HCT116 (cell line): ENCODE measurements at regions not wholly inside any gene's neighbourhood (a gene's known extent, or its start where the extent isn't known, plus 50 kb on each side); places are given as distances from the start of the nearest gene placed in this dataset.
"Not testable (repeated sequence)": the region's sequence is repeated elsewhere in the genome, so short reads cannot be mapped to it uniquely, and the experiment has no call there.

Source experiments
- ATAC-seq: fragments of 200-7000 bp; cut with Tn5 transposase; 2 replicates; pipeline ENCODE4 v1.9.1; 2020; ENCODE audit warnings: mild to moderate bottlenecking, moderate library complexity
- BruUV-seq: library from RNA; stranded (reverse); fragments of 400-500 nt; replicated peaks from 2 replicates; lab custom pipeline; 2021; lab: Mats Ljungman, UMichigan
- CTCF ChIA-PET: fragments of 300-600 bp; sonication (Branson Sonifier 250); formaldehyde crosslinking; loops from one replicate; lab custom pipeline; 2021; ENCODE audit warnings: antibody characterized with exemption; lab: Charles Lee
- POLR2A ChIA-PET: fragments of 300-600, 350-600 bp; sonication (Branson Sonifier 250); formaldehyde crosslinking; loops from one replicate; lab custom pipeline; 2021; ENCODE audit warnings: antibody characterized with exemption; lab: Charles Lee
- RAD21 ChIA-PET, 2 experiments: fragments of 300-600 bp; sonication (Branson Sonifier 250); formaldehyde crosslinking; loops; one replicate each; lab custom pipeline; 2023; ENCODE audit warnings: low total read pairs in 2 of 2; ENCODE audit not compliant: uncharacterized antibody in 2 of 2, unreplicated experiment in 2 of 2, low non-redundant PET in 1 of 2; lab: Charles Lee
- DNase-seq: peaks from one replicate; pipeline ENCODE4 v3.0.0-alpha.2; 2010; ENCODE audit warnings: low read depth, low spot score
- H2AFZ ChIP-seq: fragments of 200-600 bp; shearing (Covaris generic), sonication (generic); 2 replicates; pipeline ENCODE4 v1.6.1; 2017; ENCODE audit warnings: low read depth, mixed run types, mixed read lengths, antibody characterized with exemption, low read length; ENCODE audit not compliant: poor library complexity, severe bottlenecking
- H3K27ac ChIP-seq: 2 replicates; pipeline ENCODE4 v1.5.1; 2012; ENCODE audit warnings: low read depth, low read length
- H3K27me3 ChIP-seq: fragments of 200-600 bp; sonication (generic); 2 replicates; pipeline ENCODE4 v1.6.1; 2016; ENCODE audit warnings: mixed run types, low read length, mixed read lengths; ENCODE audit not compliant: insufficient read depth
- H3K36me3 ChIP-seq, 2 experiments: fragments of 200-500 bp in 1 of 2; fragments of 200-600 bp in 1 of 2; sonication (Bioruptor generic) in 1 of 2; sonication (generic) in 1 of 2; 2 replicates each; pipeline versions ENCODE4 v1.5.1 to v1.6.1; 2014 to 2016; ENCODE audit warnings: low read length in 2 of 2, inconsistent platforms in 1 of 2, mixed read lengths in 1 of 2, mixed run types in 1 of 2; ENCODE audit not compliant: insufficient read depth in 2 of 2, control insufficient read depth in 1 of 2
- H3K4me1 ChIP-seq, 2 experiments: fragments of 200-600 bp in 1 of 2; sonication (generic) in 1 of 2; 2 replicates each; pipeline versions ENCODE4 v1.5.1 to v1.6.1; 2012 to 2017; ENCODE audit warnings: low read length in 2 of 2, inconsistent platforms in 1 of 2, mild to moderate bottlenecking in 1 of 2, mixed read lengths in 1 of 2, mixed run types in 1 of 2, moderate library complexity in 1 of 2; ENCODE audit not compliant: insufficient read depth in 2 of 2, control insufficient read depth in 1 of 2
- H3K4me2 ChIP-seq: fragments of 200-600 bp; sonication (generic); 2 replicates; pipeline ENCODE4 v1.6.1; 2017; ENCODE audit warnings: mixed run types, low read length, mixed read lengths
- H3K4me3 ChIP-seq, 2 experiments: fragments of 200-600 bp in 1 of 2; sonication (generic) in 1 of 2; replicated peaks in 1 of 2; 2 replicates each; pipeline ENCODE4 v1.5.1; 2011 to 2016; ENCODE audit warnings: low read length in 2 of 2, control low read depth in 1 of 2, low read depth in 1 of 2, mild to moderate bottlenecking in 1 of 2, mixed read lengths in 1 of 2, mixed run types in 1 of 2
- H3K79me2 ChIP-seq: fragments of 200-600 bp; sonication (generic); 2 replicates; pipeline ENCODE4 v1.6.1; 2017; ENCODE audit warnings: mild to moderate bottlenecking, mixed run types, low read length, moderate library complexity, mixed read lengths; ENCODE audit not compliant: insufficient read depth
- H3K9ac ChIP-seq: fragments of 200-600 bp; sonication (generic); 2 replicates; pipeline ENCODE4 v1.6.1; 2016; ENCODE audit warnings: low read length, mixed read lengths
- H3K9me2 ChIP-seq: fragments of 200-600 bp; sonication (generic), shearing (Covaris generic); 2 replicates; pipeline ENCODE4 v1.6.1; 2017; ENCODE audit warnings: mixed run types, mild to moderate bottlenecking, moderate library complexity; ENCODE audit not compliant: insufficient read depth
- H3K9me3 ChIP-seq, 2 experiments: fragments of 200-500 bp in 1 of 2; fragments of 200-600 bp in 1 of 2; sonication (Bioruptor generic) in 1 of 2; sonication (generic) in 1 of 2; 2 replicates each; pipeline ENCODE4 v1.6.1; 2014 to 2017; ENCODE audit warnings: low read length in 2 of 2, mixed read lengths in 2 of 2, inconsistent platforms in 1 of 2, low read depth in 1 of 2, mild to moderate bottlenecking in 1 of 2, mixed run types in 1 of 2, moderate library complexity in 1 of 2; ENCODE audit not compliant: control insufficient read depth in 1 of 2, insufficient read depth in 1 of 2
- H4K20me1 ChIP-seq: fragments of 200-600 bp; sonication (generic), shearing (Covaris generic); 2 replicates; pipeline ENCODE4 v1.6.1; 2017; ENCODE audit warnings: mixed run types, mild to moderate bottlenecking, moderate library complexity; ENCODE audit not compliant: insufficient read depth
- CBX3 ChIP-seq: IDR thresholded peaks from 2 replicates; pipeline ENCODE4 v1.6.1; 2012; ENCODE audit warnings: low read depth
- CEBPB ChIP-seq: IDR thresholded peaks from 2 replicates; pipeline ENCODE4 v1.6.1; 2012; ENCODE audit warnings: low read depth
- CTCF ChIP-seq, 3 experiments: fragments of 200-600 bp in 1 of 3; sonication (generic) in 1 of 3; IDR thresholded peaks in 2 of 3; conservative IDR thresholded peaks in 1 of 3; 2 replicates each; pipeline ENCODE4 v1.5.1; 2012 to 2017; ENCODE audit warnings: low read depth in 2 of 3, low read length in 2 of 3, antibody characterized with exemption in 1 of 3, borderline replicate concordance in 1 of 3, control low read depth in 1 of 3, mild to moderate bottlenecking in 1 of 3, mixed read lengths in 1 of 3, mixed run types in 1 of 3, moderate library complexity in 1 of 3; ENCODE audit not compliant: insufficient read depth in 1 of 3
- ELF1 ChIP-seq: IDR thresholded peaks from 2 replicates; pipeline ENCODE4 v1.6.1; 2012; ENCODE audit warnings: low read depth, borderline replicate concordance
- EZH2phosphoT487 ChIP-seq: fragments of 200-600 bp; IDR thresholded peaks from 2 replicates; pipeline ENCODE4 v1.6.1; 2018; ENCODE audit warnings: antibody characterized with exemption, borderline replicate concordance
- FOSL1 ChIP-seq: IDR thresholded peaks from 2 replicates; pipeline ENCODE4 v1.6.1; 2012; ENCODE audit warnings: low read depth
- JUND ChIP-seq: IDR thresholded peaks from 2 replicates; pipeline ENCODE4 v1.6.1; 2012
- MAX ChIP-seq: IDR thresholded peaks from 2 replicates; pipeline ENCODE4 v1.6.1; 2012
- POLR2A ChIP-seq: IDR thresholded peaks from 2 replicates; pipeline ENCODE4 v1.7.0; 2011; ENCODE audit warnings: borderline replicate concordance; ENCODE audit not compliant: insufficient read depth, insufficient read length; ENCODE audit errors: extremely low read depth
- RAD21 ChIP-seq: IDR thresholded peaks from 2 replicates; pipeline ENCODE4 v1.6.1; 2012; ENCODE audit warnings: low read depth, mild to moderate bottlenecking
- SIN3A ChIP-seq: IDR thresholded peaks from 2 replicates; pipeline ENCODE4 v1.6.1; 2012; ENCODE audit warnings: low read depth
- SP1 ChIP-seq: IDR thresholded peaks from 2 replicates; pipeline ENCODE4 v1.6.1; 2012; ENCODE audit warnings: low read depth
- SRF ChIP-seq: IDR thresholded peaks from 2 replicates; pipeline ENCODE4 v1.6.1; 2012; ENCODE audit warnings: low read depth
- ZBTB33 ChIP-seq: IDR thresholded peaks from 2 replicates; pipeline ENCODE4 v1.6.1; 2011; ENCODE audit warnings: mild to moderate bottlenecking, low read length, moderate library complexity; ENCODE audit not compliant: insufficient replicate concordance; ENCODE audit errors: extremely low read depth
- ZFX ChIP-seq: fragments of 450-650 bp; IDR thresholded peaks from 2 replicates; pipeline ENCODE4 v1.6.1; 2017
- ZNF274 ChIP-seq: fragments of 200-500 bp; sonication (Bioruptor generic); IDR thresholded peaks from 2 replicates; pipeline ENCODE4 v1.6.1; 2014; ENCODE audit warnings: mild to moderate bottlenecking, low read depth, low read length, inconsistent platforms
- intact Hi-C: fragments of 100-400 bp; cut with micrococcal nuclease; formaldehyde crosslinking; loops from 2 replicates; pipeline ENCODE4 v1.10.0; 2022

GRCh38 chr5:125999271-126000030, 423.8 kb upstream of the GRAMD2B start:
- H3K4me2 ChIP-seq, H3K4me1 ChIP-seq, H3K36me3 ChIP-seq, intact Hi-C loops, DNase-seq, H4K20me1 ChIP-seq, ATAC-seq, RAD21 ChIA-PET, H3K9ac ChIP-seq, H3K9me2 ChIP-seq, H3K79me2 ChIP-seq, POLR2A ChIA-PET, H3K4me3 ChIP-seq, CTCF ChIA-PET, H3K27ac ChIP-seq, H2AFZ ChIP-seq, BruUV-seq, H3K27me3 ChIP-seq, H3K9me3 ChIP-seq: not testable (repeated sequence)

- Histone ChIP-seq H3K4me3 (no peak overlapping the region), H3K27me3 (no peaks in the 10 kb centered on the region), H4K20me1 (no peaks in the 10 kb centered on the region), H3K9ac (no peak overlapping the region), H3K36me3 (no peaks in the 10 kb centered on the region), H2AFZ (no peak overlapping the region), H3K79me2 (no peaks in the 10 kb centered on the region), H3K9me2 (no peaks in the 10 kb centered on the region), H3K4me1 (no peaks in the 10 kb centered on the region; a peak in 1 of 4 replicates), H3K27ac (no peak overlapping the region), H3K4me2 (no peak overlapping the region), H3K9me3 (no peaks in the 10 kb centered on the region)
- DNase-seq (no peak), ATAC-seq (no peak)
- RAD21 ChIA-PET: no interaction called here
- CTCF ChIA-PET: no interaction called here
- BruUV-seq: no TSS peak
- intact Hi-C loops: no loop called here
- POLR2A ChIA-PET: no interaction called here
- TF ChIP-seq FOSL1 (no peak), SRF (no peak), ZNF274 (no peak), SP1 (no peak), POLR2A (no peak), SIN3A (no peak), ZBTB33 (no peak), ELF1 (no peak), ZFX (no peak), RAD21 (no peak), CEBPB (no peak), EZH2phosphoT487 (no peak), JUND (no peak), CTCF (IDR thresholded peaks at IDR 0.05 in 2 of 3, conservative IDR thresholded peaks at IDR 0.05 in 1 of 3; ENCODE audit: borderline replicate concordance in 1 of 3, insufficient read depth in 1 of 3, low read depth in 2 of 3, low read length in 2 of 3) (no peak), MAX (no peak), CBX3 (no peak)
These were observed 422.7 kb upstream of the GRAMD2B start for GRCh38 chr5:126000507-126000906.
